Pons (tissue), 1 donor: ENCODE measurements at regions not wholly inside any gene's neighbourhood (a gene's known extent, or its start where the extent isn't known, plus 50 kb on each side); places are given as distances from the start of the nearest gene placed in this dataset.
"Not testable (repeated sequence)": the region's sequence is repeated elsewhere in the genome, so short reads cannot be mapped to it uniquely, and the experiment has no call there.

Source experiments
- DNase-seq: peaks from one replicate; pipeline ENCODE4 v3.0.0-alpha.2; 2016; ENCODE audit warnings: low spot score

DNA sequence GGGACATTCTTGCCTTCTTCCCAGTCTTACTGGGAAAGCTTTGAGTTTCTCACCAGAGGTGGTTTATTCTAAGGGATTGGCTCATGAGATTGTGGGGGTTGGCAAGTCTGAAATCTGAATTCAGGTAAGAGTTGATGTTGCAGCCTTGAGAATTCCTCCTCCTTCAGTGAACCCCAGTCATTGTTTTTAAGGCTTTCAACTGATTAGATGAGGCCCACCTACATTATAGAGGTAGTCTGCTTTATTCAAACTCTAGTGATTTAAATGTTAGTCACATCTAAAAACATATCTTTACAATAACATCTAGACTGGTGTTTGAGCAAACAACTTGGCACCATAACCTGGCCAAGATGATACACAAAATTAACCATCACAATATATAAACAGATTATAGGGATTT is 156.5 kb upstream of the MED14 start:
- no peak for DNase-seq

DNA sequence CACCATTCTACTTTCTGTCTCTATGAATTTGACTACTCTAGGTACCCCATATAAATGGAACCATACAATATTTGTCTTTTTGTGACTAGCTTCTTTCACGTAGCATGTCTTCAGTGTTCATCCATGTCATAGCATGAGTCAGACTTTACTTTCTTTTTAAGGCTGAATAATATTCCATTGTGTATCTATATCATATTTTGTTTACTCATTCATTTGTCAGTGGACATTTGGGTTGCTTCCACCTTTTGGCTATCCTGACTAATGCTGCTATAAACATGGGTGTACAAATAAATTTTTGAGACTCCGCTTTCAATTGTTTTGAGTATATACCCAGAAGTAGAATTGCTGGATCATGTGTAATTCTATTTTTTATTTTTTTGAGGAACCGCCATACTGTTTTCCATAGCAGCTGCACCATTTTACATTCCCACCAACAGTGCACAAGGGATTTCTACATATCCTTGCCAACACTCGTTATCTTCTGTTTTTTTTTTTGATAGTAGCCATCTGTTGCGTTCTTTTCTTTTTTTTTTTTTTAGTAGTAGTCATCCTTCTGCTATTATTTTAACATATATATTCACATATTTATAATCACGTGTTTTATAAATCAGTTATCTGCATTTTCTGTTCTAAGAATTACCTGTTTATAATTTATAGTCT is 158.0 kb upstream of the MED14 start:
- DNase-seq: no peak

DNA sequence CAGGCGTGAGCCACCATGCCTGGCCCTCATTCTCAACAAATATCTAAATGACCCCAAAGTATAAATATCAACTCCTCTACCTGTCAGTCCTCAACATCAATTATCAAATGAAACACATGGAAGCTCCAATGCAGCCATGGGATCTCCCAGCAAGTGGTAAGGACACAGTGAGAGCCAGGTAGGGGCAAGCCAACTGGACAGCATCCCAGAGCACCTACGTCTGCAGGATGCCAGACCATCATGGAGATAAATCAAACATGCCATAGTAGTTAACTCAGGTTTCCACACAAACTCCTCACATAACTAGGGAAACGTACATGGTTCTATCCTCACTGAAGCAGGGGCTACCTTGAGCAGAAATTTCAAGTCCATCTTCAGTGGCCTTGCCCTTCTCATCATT is 159.9 kb upstream of the MED14 start:
- DNase-seq: no peak

DNA sequence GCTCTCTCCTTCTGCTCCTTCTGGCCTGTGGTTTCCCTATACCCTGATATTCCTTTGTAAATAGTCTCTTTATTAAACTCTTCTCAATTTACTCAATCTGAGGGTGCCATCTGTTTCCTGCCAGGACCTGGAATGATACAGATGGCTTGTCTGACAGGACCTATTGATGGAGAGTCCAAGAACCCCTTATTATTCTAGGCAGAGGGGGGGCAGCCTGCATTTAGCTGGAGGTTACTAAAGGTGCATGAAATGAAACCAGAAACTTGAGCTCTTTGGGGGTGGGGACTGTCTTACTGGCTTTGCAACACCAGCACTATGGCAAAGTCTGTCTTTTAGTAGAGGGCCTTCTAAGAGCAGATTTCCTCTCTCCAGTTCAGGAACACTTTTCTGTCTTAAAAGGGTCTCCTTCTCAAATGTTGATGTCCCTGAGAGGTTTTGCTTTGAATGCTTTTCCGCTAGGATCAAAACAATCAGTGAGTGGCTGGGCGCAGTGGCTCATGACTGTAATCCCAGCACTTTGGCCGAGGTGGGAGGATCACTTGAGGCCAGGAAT is 162.5 kb upstream of the MED14 start:
- DNase-seq: no peak

DNA sequence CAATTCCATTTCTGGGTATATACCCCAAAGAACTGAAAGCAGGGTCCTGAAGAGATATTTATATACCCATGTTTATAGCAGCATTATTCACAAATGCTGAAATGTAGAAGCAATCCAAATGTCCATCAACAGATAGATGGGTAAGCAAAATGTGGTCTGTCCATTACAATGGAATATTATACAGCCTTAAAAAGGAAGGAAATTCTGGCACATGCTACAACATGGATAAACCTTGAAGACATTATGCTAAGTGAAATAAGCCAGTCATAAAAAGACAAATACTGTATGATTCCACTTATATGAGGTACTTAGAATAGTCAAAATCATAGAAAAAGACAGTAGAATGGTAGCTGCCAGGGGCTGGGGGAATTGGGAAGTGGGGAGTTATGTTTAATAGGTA is 169.4 kb upstream of the MED14 start:
- DNase-seq: not testable (repeated sequence)

DNA sequence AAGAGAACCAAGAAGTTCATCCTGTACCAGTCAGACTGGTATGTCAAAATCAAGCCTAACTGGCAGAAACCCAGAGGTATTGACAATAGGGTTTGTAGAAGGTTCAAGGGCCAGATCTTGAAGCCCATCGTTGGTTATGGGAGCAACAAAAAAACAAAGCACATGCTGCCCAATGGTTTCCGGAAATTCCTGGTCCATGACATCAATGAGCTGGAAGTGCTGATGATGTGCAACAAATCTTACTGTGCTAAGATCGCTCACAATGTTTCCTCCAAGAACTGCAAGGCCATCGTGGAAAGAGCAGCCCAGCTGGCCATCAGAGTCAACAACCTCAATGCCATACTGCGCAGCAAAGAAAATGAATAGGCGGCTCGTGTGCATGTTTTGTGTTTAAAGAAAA is 172.7 kb upstream of the MED14 start:
- no peak for DNase-seq

DNA sequence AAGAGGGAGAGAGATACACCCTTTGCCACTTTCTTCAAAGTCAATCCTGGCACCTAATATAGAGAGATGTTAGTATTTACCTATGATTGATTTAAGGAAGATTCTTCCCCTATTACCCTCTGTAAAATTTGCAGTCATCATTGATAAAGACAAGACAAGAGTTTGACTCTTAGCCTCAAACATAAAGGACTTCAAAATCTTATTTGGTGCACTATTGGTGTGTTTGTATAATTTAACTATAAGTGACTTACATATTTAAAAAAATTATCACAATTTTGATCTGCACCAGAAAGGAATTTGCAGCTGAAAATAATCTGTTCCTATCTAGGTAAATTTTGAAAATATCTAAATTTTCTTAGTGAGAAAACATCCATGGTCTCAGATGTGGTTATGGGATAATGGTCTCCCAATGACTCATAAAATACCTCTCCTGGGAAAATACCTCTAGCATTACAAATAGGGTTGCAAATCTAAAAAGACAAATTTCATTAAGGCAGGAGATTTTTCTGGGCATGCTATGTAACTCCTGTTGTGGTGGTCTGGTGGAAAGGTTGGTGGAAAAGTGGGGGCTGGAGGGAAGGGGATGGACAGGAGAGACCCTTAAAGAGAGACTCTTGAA is 173.6 kb upstream of the MED14 start:
- no peak for DNase-seq

DNA sequence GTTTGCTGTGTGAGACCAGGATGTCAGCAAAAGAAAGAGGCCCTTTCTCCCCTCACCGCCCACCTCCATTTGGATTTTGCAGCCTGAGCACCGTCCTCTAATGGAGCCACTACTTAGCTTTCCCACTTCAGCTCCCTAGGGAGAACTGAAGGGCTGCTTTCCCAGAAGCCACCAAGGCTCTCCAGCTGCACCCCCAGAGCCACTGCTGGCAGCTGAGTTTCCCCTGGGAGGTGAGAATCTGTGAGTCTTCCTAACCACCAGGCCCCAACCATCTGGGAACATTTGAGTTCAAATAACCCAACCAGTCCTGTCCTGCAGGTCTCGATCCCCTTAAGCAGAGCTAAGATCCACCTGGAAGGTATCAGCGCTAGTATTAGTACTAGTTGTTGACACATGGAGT is 173.1 kb upstream of the USP9X start:
- no peak for DNase-seq

DNA sequence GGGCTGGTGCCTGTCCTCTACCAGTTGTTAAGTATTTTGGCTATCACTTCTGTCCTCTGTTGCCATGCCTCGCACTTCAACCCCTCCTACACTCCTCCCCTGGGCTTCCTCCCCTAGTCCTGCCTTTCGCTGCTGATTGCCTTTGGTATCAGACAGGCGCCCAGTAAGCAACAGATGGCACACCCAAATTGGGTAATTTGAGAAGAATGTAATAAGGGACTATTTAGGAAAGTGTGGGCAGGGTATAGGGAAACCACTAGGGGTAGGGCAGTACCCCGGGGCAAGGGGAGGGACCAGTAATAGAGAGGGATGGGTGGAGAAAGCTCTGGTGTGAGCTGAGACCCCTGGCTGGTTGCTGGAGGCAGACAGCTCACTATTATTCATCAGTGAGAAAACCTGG is 172.7 kb upstream of the USP9X start:
- no peak for DNase-seq

DNA sequence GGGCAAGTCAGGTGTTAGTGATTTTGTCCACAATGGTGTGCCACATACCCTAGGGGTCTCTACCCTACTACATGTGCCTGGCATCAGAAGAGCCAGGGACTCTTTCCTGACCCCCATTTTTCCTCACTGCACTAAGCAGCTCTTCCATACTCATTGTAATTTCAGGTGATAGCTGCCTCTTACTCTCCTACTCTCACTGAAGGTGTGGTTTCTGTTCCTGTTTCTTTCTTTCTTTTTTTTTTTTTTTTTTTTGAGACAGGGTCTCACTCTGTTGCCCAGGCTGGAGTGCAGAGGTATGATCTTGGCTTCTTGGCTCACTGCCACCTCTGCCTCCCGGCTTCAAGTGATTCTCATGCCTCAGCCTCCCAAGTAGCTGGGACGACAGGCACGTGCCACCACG is 164.9 kb upstream of the USP9X start:
- DNase-seq: no peak

DNA sequence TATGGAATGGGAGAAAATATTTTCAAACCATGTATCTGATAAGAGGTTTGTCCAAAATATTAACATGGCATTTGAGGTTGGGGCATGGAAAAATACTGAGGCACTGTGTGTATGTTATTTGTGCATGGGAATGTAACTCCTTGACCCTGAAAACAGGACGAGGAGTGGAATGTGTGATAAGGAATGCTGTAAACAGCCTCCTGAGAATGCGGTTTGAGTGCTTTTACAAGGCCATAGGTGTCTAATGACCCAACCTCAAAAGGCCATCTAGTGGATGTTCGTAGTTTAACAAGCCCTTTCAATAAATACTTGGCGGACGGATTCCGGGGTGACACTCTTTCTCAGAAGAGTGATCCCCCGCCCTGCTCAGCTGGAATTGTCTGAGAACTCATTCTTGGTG is 162.9 kb upstream of the USP9X start:
- no peak for DNase-seq

DNA sequence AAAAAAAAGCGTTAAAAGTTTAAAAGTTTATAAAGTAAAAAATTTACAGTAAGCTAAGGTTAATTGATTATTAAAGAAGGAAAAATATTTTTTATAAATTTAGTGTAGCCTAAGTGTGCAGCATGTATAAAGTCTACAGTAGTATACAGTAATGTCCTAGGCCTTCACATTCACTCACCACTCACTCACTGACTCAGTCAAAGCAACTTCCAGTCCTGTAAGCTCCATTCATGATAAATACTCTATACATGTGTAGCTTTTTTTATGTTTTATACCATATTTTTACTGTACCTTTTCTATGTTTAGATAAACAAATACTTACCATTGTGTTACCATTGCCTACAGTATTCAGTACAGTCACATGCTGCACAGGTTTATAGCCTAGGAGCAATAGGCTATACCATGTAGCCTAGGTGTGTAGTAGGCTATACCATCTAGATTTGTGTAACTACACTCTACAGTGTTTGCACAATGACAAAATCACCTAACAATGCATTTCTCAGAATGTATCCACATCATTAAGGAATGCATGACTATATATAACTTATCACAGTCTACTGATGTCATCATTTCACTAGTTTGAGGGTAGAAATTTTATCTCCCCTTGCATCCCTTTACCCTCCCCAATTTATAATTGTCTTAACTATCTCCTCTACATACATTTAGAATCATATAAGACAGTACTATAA is 158.4 kb upstream of the USP9X start:
- not testable (repeated sequence) for DNase-seq

DNA sequence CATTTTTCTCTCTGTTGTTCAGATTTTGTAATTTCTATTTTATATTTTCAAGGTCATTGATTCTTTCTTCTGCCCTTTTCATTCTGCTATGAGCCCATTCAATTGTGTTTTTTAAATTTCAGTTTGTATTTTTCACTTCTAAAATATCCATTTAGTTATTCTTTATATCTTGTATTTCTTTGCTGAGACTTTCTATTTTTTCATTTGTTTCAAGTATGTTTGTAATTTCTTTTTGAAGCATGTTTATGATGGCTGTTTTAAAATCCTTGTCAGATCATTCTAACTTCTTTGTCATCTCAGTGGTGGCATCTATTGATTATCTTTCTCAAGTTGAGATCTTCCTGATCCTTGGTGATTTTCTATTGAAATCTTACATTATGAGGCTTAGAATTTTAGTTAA is 157.2 kb upstream of the USP9X start:
- no peak for DNase-seq

DNA sequence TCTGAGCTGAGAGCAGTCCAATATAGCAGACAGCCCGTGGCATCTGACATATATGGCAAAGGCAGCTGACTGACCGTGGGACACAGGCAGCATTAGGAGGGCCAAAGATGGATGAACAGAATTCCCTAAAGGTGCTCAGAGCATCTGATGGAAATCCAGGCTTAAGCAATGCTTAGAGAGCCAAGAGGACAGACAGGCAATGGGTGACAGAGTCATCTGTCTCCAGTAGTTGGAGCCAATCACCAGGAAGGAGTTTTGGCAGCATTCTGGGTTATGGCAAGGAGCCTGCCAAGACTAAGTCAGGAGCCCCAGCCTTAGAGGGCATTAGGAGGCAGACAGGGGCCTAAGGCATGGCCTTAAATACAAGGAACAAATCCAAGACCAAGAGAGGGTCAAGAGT is 153.3 kb upstream of the USP9X start:
- DNase-seq: peak; percentile 35

DNA sequence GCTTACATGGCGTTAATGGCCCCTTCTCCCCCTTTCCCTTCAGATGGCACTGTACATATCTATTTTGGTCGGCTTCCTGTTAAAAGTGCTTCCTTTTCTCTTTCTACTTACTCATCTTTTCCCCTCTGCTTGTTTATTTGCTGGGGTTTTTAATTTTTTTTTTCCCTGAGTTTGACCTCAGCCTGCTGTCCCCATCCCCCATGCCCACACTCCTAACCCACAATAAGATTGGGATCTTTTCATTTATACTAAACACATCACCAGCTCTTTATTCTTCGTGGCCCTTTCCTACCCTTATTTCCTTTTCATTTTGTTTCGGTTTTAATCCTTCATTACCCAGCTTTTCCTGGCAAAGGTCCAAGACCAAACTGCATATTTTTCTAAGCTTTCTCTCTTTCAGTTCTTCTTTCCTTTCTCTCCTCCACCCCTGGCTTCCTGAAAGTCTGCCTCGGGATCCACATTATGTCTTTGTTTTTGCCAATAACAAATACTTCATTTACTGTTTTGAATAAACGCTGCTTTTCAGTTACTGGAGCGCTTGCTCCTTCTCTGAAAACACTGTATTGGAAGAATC is 152.0 kb upstream of the USP9X start:
- peak; percentile 45 for DNase-seq

DNA sequence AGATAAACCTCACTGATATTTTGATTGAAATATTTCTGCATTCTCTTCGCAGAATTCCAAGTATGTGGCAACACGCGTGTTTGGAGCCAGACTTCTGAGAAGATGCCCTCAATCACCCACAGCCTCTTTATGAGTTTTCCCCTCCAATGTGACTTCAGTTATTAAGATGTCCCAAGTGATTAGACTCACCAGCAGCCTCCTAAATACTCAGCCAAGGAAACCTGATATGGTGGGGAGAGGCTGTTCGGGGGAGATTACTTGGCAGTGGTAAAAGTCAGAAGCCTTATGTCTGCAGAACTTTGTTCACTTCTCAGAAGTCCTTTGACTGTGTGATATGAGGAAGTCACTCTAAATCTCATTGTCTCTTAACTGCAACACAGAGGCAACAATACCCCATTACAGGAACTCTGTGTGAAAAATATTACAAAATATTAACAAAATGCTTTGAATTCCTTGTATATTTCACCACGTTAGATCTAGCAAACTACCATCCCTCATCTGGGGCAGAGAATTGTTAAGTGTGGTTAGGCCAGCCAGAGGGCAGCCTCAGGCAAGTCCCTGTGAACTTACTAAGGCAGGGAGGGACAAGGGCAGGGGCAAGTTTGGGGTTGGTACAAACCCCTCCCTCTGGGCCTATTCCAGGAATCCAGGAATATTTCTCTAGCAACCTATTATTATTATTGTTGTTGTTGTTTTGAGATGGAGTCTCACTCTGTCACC is 151.4 kb upstream of the USP9X start:
- DNase-seq: peak; percentile 9

DNA sequence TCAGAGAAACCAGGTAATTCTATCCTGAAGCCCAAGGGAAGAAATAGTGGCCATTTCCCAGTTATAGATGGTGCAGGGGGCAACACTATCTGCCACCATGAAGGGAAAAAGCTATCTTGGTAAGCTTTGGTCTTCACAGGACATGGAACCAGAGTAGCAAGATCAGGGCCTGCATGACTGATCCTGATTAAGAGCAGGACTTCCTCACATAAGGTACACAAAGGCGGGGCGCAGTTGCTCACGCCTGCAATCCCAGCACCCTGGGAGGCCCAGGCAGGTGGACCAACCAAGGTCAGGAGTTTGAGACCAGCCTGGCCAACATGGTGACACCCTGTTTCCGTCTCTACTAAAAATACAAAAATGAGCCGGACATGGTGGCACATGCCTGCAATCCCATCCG is 148.4 kb upstream of the USP9X start:
- no peak for DNase-seq

DNA sequence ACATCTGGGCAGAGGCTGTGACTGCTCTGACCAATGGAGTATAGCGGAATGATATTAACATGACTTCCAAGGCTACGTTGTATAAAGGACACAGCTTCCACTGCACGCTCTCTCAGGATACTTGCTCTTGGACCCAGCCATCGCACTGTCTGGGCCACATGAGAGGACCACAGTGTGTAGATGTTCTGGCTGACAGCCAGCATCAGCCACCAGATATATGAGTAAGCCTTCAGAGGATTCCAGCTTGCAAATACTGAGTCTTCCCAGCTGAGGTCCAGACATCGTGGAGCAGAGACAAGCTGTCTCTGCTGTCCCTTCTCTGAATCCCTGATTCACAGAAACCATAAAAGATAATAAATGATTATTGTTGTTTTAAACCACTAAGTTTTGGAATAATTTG is 146.8 kb upstream of the USP9X start:
- DNase-seq: no peak

DNA sequence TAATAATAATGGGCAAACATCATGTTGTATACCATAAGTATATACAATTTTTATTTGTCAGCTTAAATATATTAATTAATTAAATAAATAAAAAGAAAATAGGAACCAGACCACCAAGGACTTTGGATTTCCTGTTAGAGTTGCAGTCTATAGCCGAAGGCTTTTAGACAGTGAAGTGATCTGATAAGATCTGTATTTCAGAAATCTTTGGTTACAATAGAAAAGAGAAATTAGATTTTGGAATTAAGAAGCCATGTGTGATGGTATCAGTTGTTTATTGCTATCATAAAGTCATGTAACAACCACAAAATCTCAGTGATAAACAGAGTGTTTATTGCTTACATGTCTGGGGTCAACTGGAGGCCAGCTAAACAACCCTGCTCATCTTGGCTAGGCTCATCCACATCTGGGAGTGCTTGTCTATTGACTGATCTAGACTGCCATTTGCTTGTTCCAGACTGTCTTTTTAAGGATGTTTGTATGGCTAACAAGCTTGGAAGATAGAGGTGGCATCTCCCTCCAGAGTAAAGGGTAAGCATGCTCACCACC is 142.1 kb upstream of the USP9X start:
- DNase-seq: no peak

DNA sequence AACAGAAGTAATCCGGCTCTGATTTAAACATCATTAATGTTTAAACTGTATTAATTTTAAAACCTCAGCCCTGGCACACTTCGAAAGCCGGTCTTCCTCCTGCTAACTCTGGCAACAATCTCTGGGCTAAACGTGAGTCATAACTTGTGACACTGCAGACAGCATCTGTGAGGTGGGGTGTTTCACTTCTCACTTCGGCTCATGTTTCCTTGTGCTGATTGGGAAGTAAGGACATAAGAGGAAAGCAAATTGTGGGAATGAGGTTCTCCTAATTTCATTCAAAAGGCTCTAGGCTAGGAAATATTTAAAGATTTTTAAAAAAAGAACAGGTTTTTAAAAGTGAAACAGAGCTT is 139.9 kb upstream of the USP9X start:
- peak; percentile 45 for DNase-seq

DNA sequence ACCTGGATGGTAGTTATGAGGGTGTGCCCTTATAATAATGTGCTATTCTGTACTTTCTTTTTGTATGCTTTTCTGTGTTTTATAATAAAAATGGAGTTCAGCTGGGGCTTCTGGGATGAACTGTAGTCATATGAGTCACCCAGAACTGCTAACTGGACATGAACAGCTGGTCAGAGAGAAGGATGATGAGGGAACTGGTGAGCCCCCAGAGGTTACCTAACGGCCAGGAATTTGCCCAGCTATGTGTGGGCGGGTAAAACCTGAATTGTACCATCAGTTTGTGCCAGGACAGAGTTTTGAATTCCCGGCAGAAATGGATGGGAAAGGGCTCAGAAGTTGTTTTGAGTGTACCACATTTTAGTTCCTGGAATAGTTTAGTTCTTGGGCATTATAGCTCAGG is 138.0 kb upstream of the USP9X start:
- no peak for DNase-seq

DNA sequence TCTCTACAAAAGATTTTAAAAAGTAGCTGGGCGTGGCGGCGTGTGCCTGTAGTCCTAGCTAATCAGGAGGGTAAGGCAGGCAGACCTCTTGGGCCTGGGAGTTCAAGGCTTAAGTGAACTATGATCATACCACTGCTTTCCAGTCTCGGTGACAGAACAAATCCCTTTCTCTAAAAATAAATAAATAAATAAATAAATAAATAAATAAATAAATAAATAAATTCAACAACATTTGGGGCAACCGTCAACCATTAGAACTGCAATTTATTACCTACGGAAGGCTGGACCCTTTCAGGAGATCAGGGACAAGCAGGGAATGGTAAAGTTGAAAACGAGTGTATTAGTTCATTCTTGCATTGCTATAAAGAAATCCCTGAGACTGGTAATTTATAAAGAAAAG is 136.2 kb upstream of the USP9X start:
- DNase-seq: no peak
